Spleen (tissue), 11 donors: ENCODE measurements at regions not wholly inside any gene's neighbourhood (a gene's known extent, or its start where the extent isn't known, plus 50 kb on each side); places are given as distances from the start of the nearest gene placed in this dataset.

Experiments
- DNase-seq: peaks from one replicate; pipeline ENCODE4 v3.0.0-alpha.2; 2020
- H3K27ac ChIP-seq, 8 donors: fragments of 200-600 bp; sonication (generic) in 7 of 8; 1 replicate in 4 of 8; 2 replicates in 4 of 8; pipeline versions ENCODE4 v1.5.0 to v1.8.0; 2016 to 2021; ENCODE audit warnings: inconsistent platforms in 4 of 8, mild to moderate bottlenecking in 4 of 8, moderate library complexity in 1 of 8
- H3K27me3 ChIP-seq, 7 donors: fragments of 200-600 bp; sonication (generic) in 6 of 7; replicated peaks in 1 of 7; 1 replicate in 4 of 7; 2 replicates in 3 of 7; pipeline versions ENCODE4 v1.5.0 to v1.8.0; 2016 to 2021; ENCODE audit warnings: inconsistent platforms in 3 of 7, mild to moderate bottlenecking in 1 of 7
- H3K36me3 ChIP-seq, 6 donors: fragments of 200-600 bp; sonication (generic) in 5 of 6; 1 replicate in 4 of 6; 2 replicates in 2 of 6; pipeline versions ENCODE4 v1.5.0 to v1.8.0; 2016 to 2021; ENCODE audit warnings: inconsistent platforms in 2 of 6
- H3K4me1 ChIP-seq, 6 donors: fragments of 200-600 bp; sonication (generic) in 5 of 6; 1 replicate in 3 of 6; 2 replicates in 3 of 6; pipeline versions ENCODE4 v1.5.0 to v1.8.0; 2016 to 2021; ENCODE audit warnings: inconsistent platforms in 3 of 6
- H3K4me3 ChIP-seq, 8 donors: fragments of 200-600 bp; sonication (generic) in 7 of 8; 1 replicate in 4 of 8; 2 replicates in 4 of 8; pipeline versions ENCODE4 v1.5.0 to v1.8.0; 2016 to 2021; ENCODE audit warnings: inconsistent platforms in 4 of 8, mild to moderate bottlenecking in 4 of 8, moderate library complexity in 2 of 8
- H3K9me3 ChIP-seq, 8 donors: fragments of 200-600 bp; sonication (generic) in 7 of 8; 1 replicate in 4 of 8; 2 replicates in 4 of 8; pipeline versions ENCODE4 v1.5.0 to v1.8.0; 2016 to 2021; ENCODE audit warnings: inconsistent platforms in 4 of 8
- POLR2A ChIP-seq, 3 donors: fragments of 450-650 bp; IDR thresholded peaks; one replicate each; pipeline ENCODE4 v1.5.1; 2017; ENCODE audit warnings: antibody characterized with exemption in 3 of 3, mild to moderate bottlenecking in 1 of 3
- POLR2AphosphoS5 ChIP-seq, 3 donors: sonication (generic); formaldehyde crosslinking; IDR thresholded peaks; one replicate each; pipeline ENCODE4 v1.5.1; 2017; ENCODE audit warnings: antibody characterized with exemption in 3 of 3
- WGBS, 5 donors: extraction: QIAGEN DNeasy Blood & Tissue Kit in 3 of 5; methylation state at CpG; one replicate each; pipeline versions ENCODE4 v1.1.5 to v1.1.7; 2013 to 2018; 5-methylcytosine and 5-hydroxymethylcytosine counted together
- intact Hi-C: fragments of 100-400 bp; cut with DNase I; formaldehyde crosslinking; loops from one replicate; pipeline ENCODE4 v1.15.0; 2023; ENCODE audit warnings: low total_unique reads
- TF ChIP-seq, protein P1 (sequence below), 11 experiments: fragments of 200-600 bp in 7 of 11; fragments of 450-650 bp in 4 of 11; sonication (generic) in 4 of 11; IDR thresholded peaks in 8 of 11; conservative IDR thresholded peaks in 3 of 11; 1 replicate in 7 of 11; 2 replicates in 4 of 11; pipeline versions ENCODE4 v1.4.0 to v1.8.0; 2016 to 2021; ENCODE audit warnings: antibody characterized with exemption in 11 of 11, inconsistent platforms in 4 of 11, mild to moderate bottlenecking in 1 of 11
- donor health status: healthy with polysubstance abuse.
- donor health status: DM: no; HTN: no; CAD: no; lungs with moderate emphysema.
- donor health status: DM: no; HTN: no; CAD: no.
- donor health status: Bipolar disorder and iron deficiency.
- donor health status: healthy.
- donor health status: DM: no; HTN: no; CAD: no.
- donor health status: DM: yes; HTN: yes; CAD: no.

DNA sequence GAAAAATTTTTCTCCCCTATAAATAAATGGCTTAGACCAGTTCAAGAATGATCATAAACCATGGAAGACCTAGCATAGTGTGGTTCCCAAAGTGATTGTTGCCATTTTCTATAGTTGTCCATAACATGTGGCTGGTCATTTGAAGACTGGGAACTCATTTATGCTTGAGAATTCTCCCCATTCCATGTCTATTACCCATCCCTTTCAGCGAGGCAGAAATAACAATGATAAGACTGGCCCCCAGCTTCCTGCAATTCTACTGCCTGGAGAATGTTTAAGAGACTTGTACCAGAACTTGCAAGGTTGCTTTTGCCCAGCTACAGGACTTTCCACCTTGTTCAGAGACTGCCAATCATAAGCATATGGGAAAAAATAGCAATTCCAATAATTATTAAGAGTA is 146.5 kb upstream of the CDH11 start:
- TF ChIP-seq, protein P1, sequence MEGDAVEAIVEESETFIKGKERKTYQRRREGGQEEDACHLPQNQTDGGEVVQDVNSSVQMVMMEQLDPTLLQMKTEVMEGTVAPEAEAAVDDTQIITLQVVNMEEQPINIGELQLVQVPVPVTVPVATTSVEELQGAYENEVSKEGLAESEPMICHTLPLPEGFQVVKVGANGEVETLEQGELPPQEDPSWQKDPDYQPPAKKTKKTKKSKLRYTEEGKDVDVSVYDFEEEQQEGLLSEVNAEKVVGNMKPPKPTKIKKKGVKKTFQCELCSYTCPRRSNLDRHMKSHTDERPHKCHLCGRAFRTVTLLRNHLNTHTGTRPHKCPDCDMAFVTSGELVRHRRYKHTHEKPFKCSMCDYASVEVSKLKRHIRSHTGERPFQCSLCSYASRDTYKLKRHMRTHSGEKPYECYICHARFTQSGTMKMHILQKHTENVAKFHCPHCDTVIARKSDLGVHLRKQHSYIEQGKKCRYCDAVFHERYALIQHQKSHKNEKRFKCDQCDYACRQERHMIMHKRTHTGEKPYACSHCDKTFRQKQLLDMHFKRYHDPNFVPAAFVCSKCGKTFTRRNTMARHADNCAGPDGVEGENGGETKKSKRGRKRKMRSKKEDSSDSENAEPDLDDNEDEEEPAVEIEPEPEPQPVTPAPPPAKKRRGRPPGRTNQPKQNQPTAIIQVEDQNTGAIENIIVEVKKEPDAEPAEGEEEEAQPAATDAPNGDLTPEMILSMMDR (IDR thresholded peaks at IDR 0.05 in 8 of 11, conservative IDR thresholded peaks at IDR 0.05 in 3 of 11): no peak
- TF ChIP-seq POLR2AphosphoS5 (IDR thresholded peaks at IDR 0.05): no peak
- TF ChIP-seq POLR2A (IDR thresholded peaks at IDR 0.05): no peak
- DNase-seq: no peak
- no peak overlapping the region for H3K4me3 ChIP-seq
- H3K9me3 ChIP-seq: peaks cover 0 to 9% (median 0%) of the 10 kb centered on the region in 8 donors
- H3K4me1 ChIP-seq: no peaks in the 10 kb centered on the region
- no peaks in the 10 kb centered on the region for H3K27me3 ChIP-seq
- no peak overlapping the region for H3K27ac ChIP-seq
- WGBS, 5 donors: 18 to 35% (median 30%) methylated on average over 1 of the region's 1 CpG
- intact Hi-C loops: no loop called here
- no peaks in the 10 kb centered on the region for H3K36me3 ChIP-seq

GRCh38 chr16:65263896-65264295 is 142.0 kb upstream of the CDH11 start:
- Histone ChIP-seq H3K27ac (no peak overlapping the region), H3K27me3 (no peaks in the 10 kb centered on the region), H3K4me3 (no peak overlapping the region), H3K36me3 (no peaks in the 10 kb centered on the region), H3K9me3 (peaks cover 0 to 34% (median 14%) of the 10 kb centered on the region in 8 donors), H3K4me1 (no peaks in the 10 kb centered on the region)
- 93 to 98% (median 93%) methylated on average over 1 of the region's 1 CpG for WGBS, 5 donors
- intact Hi-C loops: no loop called here
- no peak for TF ChIP-seq POLR2A (IDR thresholded peaks at IDR 0.05)
- TF ChIP-seq, protein P1 (IDR thresholded peaks at IDR 0.05 in 8 of 11, conservative IDR thresholded peaks at IDR 0.05 in 3 of 11): no peak
- no peak for TF ChIP-seq POLR2AphosphoS5 (IDR thresholded peaks at IDR 0.05)
- DNase-seq: no peak

DNA sequence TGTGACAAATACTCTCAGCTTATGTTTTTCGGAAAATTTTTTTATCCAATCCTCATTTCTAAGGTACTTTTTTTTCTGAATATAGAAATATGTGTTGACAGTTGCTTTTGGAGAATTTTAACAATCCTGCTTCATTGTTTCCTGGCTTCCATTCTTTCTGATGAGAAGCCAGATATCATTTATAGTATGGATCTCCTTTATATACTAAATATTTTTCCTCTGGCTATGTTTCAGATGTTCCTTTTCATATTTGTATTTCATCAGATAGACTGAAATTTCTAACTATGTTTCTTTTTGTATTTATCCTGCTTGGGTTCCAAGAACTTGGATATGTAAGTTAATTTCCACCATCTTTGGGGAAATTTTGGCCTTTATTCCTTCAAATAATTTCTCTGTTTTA is 138.9 kb upstream of the CDH11 start:
- H3K36me3 ChIP-seq: no peaks in the 10 kb centered on the region
- WGBS, 5 donors: 87 to 100% (median 93%) methylated on average over 1 of the region's 1 CpG
- DNase-seq: no peak
- no peak for TF ChIP-seq POLR2A (IDR thresholded peaks at IDR 0.05)
- no peak for TF ChIP-seq POLR2AphosphoS5 (IDR thresholded peaks at IDR 0.05)
- TF ChIP-seq, protein P1 (IDR thresholded peaks at IDR 0.05 in 8 of 11, conservative IDR thresholded peaks at IDR 0.05 in 3 of 11): no peak
- no peak overlapping the region for H3K27ac ChIP-seq
- no peaks in the 10 kb centered on the region for H3K4me1 ChIP-seq
- intact Hi-C loops: no loop called here
- H3K9me3 ChIP-seq: peaks cover 0 to 34% (median 14%) of the 10 kb centered on the region in 8 donors
- H3K4me3 ChIP-seq: no peak overlapping the region
- H3K27me3 ChIP-seq: no peaks in the 10 kb centered on the region

DNA sequence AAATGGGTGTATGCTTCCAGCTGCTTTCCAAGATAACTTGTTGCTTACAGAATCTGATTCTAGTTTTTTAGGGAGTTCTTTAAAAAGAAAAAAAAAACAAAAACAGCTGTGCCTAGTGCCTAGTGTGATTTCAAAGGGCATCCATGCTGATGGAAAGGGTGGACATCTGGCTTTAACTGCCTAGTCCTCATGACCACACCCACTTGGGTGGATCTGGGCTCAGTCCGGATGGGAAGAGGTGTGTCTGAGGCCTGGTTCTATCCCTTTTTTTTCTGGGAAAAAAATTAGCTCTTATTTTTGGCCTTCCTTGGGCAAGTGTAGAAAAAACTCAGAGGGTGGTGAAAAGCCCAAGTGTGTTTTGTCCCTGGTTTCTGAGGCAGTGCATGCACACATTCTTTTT is 132.3 kb upstream of the CDH11 start:
- H3K27me3 ChIP-seq: no peaks in the 10 kb centered on the region
- TF ChIP-seq POLR2A (IDR thresholded peaks at IDR 0.05) (no peak), POLR2AphosphoS5 (IDR thresholded peaks at IDR 0.05) (no peak)
- TF ChIP-seq, protein P1 (IDR thresholded peaks at IDR 0.05 in 8 of 11, conservative IDR thresholded peaks at IDR 0.05 in 3 of 11): no peak
- 52 to 71% (median 62%) methylated on average over 1 of the region's 1 CpG for WGBS, 5 donors
- H3K4me1 ChIP-seq: no peaks in the 10 kb centered on the region
- no peaks in the 10 kb centered on the region for H3K36me3 ChIP-seq
- H3K27ac ChIP-seq: no peak overlapping the region
- no peak for DNase-seq
- H3K9me3 ChIP-seq: peaks cover 0 to 3% (median 0%) of the 10 kb centered on the region in 8 donors
- H3K4me3 ChIP-seq: no peak overlapping the region
- intact Hi-C loops: no loop called here
